ENCODE measurements at regions not wholly inside any gene's neighbourhood (a gene's known extent, or its start where the extent isn't known, plus 50 kb on each side); places are given as distances from the start of the nearest gene placed in this dataset.
"Not testable (repeated sequence)": the region's sequence is repeated elsewhere in the genome, so short reads cannot be mapped to it uniquely, and the experiment has no call there.

GRCh38 chr10:2887391-2888070, 179.8 kb upstream of the PFKP start:
- no peak overlapping the region for H3K27ac ChIP-seq (ENCODE audit: poor library complexity, severe bottlenecking)
- H3K4me3 ChIP-seq (ENCODE audit: severe bottlenecking) = no peak overlapping the region
- no peak for TF ChIP-seq CTCF (IDR thresholded peaks at IDR 0.05; ENCODE audit: poor library complexity, severe bottlenecking)
- DNase-seq (ENCODE audit: low spot score) = no peak
- H3K4me1 ChIP-seq (ENCODE audit: insufficient read depth, poor library complexity, severe bottlenecking) = no peaks in the 10 kb centered on the region
- no peaks in the 10 kb centered on the region for H3K27me3 ChIP-seq (ENCODE audit: insufficient read depth, poor library complexity, severe bottlenecking)
- H3K36me3 ChIP-seq (ENCODE audit: low read depth) = no peaks in the 10 kb centered on the region
- no peaks in the 10 kb centered on the region for H3K9me3 ChIP-seq (ENCODE audit: severe bottlenecking)
- no peak for ATAC-seq (ENCODE audit: low read depth)

GRCh38 chr10:2886662-2887061, 180.7 kb upstream of the PFKP start:
- Histone ChIP-seq H3K27ac (ENCODE audit: poor library complexity, severe bottlenecking) (no peak overlapping the region), H3K9me3 (ENCODE audit: severe bottlenecking) (no peaks in the 10 kb centered on the region), H3K27me3 (ENCODE audit: insufficient read depth, poor library complexity, severe bottlenecking) (no peaks in the 10 kb centered on the region), H3K4me3 (ENCODE audit: severe bottlenecking) (no peak overlapping the region), H3K4me1 (ENCODE audit: insufficient read depth, poor library complexity, severe bottlenecking) (no peaks in the 10 kb centered on the region), H3K36me3 (ENCODE audit: low read depth) (no peaks in the 10 kb centered on the region)
- ATAC-seq (ENCODE audit: low read depth) = no peak
- DNase-seq (ENCODE audit: low spot score) = no peak
- no peak for TF ChIP-seq CTCF (IDR thresholded peaks at IDR 0.05; ENCODE audit: poor library complexity, severe bottlenecking)

- no peaks in the 10 kb centered on the region for H3K4me1 ChIP-seq (ENCODE audit: insufficient read depth, poor library complexity, severe bottlenecking)
- no peak for ATAC-seq (ENCODE audit: low read depth)
- H3K36me3 ChIP-seq (ENCODE audit: low read depth) = no peaks in the 10 kb centered on the region
- no peak overlapping the region for H3K4me3 ChIP-seq (ENCODE audit: severe bottlenecking)
- H3K9me3 ChIP-seq (ENCODE audit: severe bottlenecking) = no peaks in the 10 kb centered on the region
- H3K27me3 ChIP-seq (ENCODE audit: insufficient read depth, poor library complexity, severe bottlenecking) = peaks cover 8% of the 10 kb centered on the region
- H3K27ac ChIP-seq (ENCODE audit: poor library complexity, severe bottlenecking) = no peak overlapping the region
- no peak for DNase-seq (ENCODE audit: low spot score)
- TF ChIP-seq CTCF (IDR thresholded peaks at IDR 0.05; ENCODE audit: poor library complexity, severe bottlenecking) = no peak
Observed at GRCh38 chr10:2885288-2886278, 181.8 kb upstream of the PFKP start.

GRCh38 chr10:2883983-2884540, 183.3 kb upstream of the PFKP start:
- H3K4me1 ChIP-seq (ENCODE audit: insufficient read depth, poor library complexity, severe bottlenecking); H3K9me3 ChIP-seq (ENCODE audit: severe bottlenecking); ATAC-seq (ENCODE audit: low read depth); DNase-seq (ENCODE audit: low spot score); H3K27me3 ChIP-seq (ENCODE audit: insufficient read depth, poor library complexity, severe bottlenecking); H3K27ac ChIP-seq (ENCODE audit: poor library complexity, severe bottlenecking); H3K36me3 ChIP-seq (ENCODE audit: low read depth); H3K4me3 ChIP-seq (ENCODE audit: severe bottlenecking): not testable (repeated sequence)

GRCh38 chr10:2883238-2883637, 184.1 kb upstream of the PFKP start:
- TF ChIP-seq CTCF (IDR thresholded peaks at IDR 0.05; ENCODE audit: poor library complexity, severe bottlenecking) = no peak
- no peaks in the 10 kb centered on the region for H3K36me3 ChIP-seq (ENCODE audit: low read depth)
- DNase-seq (ENCODE audit: low spot score) (no peak), ATAC-seq (ENCODE audit: low read depth) (no peak)
- H3K4me3 ChIP-seq (ENCODE audit: severe bottlenecking) = no peak overlapping the region
- no peaks in the 10 kb centered on the region for H3K9me3 ChIP-seq (ENCODE audit: severe bottlenecking)
- peaks cover 8% of the 10 kb centered on the region for H3K27me3 ChIP-seq (ENCODE audit: insufficient read depth, poor library complexity, severe bottlenecking)
- H3K4me1 ChIP-seq (ENCODE audit: insufficient read depth, poor library complexity, severe bottlenecking) = no peaks in the 10 kb centered on the region
- no peak overlapping the region for H3K27ac ChIP-seq (ENCODE audit: poor library complexity, severe bottlenecking)

All from RWPE2 (cell line).